Ammon's horn (tissue), 1 donor: ENCODE measurements at regions not wholly inside any gene's neighbourhood (a gene's known extent, or its start where the extent isn't known, plus 50 kb on each side); places are given as distances from the start of the nearest gene placed in this dataset.
"Not testable (repeated sequence)": the region's sequence is repeated elsewhere in the genome, so short reads cannot be mapped to it uniquely, and the experiment has no call there.

ENCODE experiments used
- DNase-seq: peaks from one replicate; pipeline ENCODE4 v3.0.0-alpha.2; 2016; ENCODE audit warnings: low spot score

DNA sequence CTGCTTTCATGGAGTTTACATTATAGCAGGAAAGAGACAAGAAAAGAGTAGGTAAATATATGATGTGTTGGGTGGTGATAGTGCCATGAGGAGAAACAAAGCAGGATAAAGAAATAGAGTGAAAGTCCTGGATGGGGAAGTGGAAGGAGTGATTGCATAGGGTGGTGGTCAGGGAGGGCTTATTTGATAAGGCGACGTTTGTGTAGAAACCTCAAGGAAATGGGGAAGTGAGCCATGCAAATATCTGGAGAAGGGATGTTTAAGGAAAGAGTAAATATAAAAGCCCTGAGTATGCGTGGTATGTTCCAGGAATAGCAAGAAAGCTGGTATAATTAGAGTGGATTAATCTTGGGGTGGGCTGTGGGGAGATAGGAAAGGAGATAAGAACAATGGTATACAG lies 134.7 kb upstream of the SV2C start:
- DNase-seq: no peak

DNA sequence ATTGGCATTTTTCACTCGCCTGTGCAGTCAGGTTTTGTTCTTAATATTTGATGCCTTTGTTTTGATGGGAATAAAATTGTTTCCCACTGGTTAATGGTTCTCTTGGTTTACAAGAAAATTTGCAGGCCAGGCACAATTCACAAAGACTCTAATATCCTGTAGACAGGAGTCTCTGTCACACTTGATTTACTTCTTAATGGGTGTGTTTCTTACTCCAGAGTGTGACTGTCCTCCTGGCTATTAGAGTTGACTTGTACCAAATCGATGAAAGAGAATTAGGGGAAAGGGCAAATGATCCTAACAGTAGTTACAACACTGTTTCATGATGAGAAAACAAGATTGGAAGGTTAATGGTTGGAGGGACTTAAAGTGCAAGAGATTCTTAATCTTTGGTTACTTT lies 142.8 kb upstream of the SV2C start:
- DNase-seq: no peak

DNA sequence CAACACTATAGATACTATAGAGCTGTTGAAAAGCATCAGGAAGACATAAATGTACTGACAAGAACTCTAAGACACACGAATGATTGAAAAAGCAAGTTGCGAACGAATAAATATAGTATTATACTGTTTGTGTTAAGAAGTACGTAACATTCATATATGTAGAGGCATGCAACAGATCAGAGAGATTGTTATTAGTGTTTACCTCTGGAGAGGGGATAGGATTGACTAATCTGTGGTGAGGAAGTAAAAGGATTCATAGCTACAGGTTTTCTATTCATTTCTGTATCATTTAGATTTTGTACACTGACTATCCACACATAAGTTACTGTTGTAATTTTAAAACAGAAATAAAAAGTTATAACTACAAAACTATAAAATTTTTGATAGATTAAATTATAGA lies 147.6 kb upstream of the SV2C start:
- no peak for DNase-seq

DNA sequence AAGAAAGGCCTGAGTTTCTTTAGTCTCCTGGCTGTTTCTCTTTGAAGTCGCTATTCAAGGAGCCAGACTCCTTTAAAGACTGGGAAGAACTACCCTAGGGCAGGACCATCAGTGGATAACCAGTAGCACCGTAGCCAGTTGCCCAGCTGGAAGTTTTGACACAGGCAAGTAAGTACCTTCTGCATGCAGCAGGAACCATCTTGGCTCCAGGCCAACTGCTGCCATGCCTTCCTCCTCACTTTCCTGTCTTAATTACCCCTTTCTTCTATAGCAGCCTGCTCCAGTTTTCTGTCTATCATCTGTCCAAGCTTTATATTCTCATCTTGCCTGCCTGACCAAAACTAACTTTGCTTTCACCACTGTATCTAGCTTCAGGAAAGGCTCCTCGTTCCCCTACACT lies 149.7 kb upstream of the SV2C start:
- DNase-seq: no peak

DNA sequence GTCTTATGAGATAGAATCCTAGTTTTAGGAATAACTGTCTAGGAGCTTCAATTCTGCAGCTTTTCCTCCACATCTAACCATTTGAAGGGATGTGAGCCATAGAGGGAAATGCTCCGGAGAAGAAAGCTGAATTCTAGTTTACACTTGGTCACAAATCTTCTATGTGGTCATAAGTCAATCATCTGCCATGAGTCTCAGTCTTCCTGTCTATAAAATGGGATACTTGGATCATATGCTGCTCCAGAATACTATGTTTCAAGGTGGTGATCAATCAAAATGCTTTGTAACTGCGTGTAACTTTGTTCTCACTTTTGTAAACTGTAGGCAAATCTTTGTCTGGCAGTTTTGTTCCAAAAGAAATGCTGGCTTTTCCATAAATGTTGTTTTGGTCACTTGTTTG lies 152.0 kb upstream of the SV2C start:
- DNase-seq: no peak

DNA sequence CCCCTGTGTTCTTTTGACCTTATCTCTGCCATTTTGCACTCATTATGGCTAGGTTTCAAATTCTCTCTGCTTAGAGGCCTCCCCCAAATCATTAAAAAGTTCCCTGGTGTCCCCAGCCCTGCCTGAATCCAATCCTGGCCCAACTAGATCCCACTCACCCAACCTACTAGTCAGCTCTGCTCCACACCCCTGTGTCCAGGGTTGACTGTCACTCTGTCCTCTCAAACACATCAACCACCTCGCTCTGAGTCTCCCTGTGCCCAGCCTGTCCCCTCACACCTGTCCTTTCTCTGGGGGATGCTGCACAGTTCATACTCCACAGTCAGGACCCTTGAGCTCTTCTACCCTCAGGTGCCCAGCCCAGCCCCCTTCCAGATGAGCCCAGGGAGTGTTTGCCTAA lies 154.2 kb upstream of the SV2C start:
- DNase-seq: no peak

DNA sequence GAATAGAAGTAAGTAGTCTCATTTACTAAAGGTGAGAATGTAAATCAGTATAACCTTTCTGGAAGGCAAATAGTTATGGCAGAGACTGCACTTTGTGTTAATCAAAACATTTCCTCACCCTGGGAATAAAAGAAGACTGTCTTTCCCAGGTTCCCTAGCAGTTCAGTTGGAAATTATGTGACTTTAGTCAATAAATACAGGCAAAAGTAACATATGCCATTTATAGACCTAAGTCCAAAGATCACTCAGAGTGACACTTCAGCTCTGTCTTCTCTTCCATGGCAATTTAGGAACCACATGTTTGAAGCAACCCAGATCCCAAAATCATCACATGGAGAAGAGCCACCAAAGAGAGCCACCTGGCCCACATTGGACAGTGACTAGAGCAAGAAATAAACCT lies 160.7 kb upstream of the SV2C start:
- no peak for DNase-seq

DNA sequence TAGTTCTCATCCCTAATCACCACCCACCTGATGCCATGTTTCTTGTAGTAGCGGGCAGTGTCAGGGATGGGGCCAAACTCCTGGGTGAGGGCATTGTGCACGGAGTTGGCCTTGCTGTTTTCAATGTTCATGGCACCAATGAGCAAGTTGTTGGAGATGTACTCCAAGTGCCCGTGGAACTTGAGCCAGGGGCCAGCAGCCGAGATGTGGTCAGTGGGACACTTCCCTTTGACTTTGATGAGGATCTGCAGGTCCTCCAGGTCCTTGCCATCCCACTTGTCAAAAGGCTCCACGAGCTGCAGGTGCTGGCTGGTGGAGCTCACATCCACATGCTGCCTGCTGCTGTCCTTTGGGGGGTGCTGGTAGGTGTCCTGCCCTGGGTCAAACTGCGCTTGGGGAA lies 162.2 kb upstream of the SV2C start:
- no peak for DNase-seq

DNA sequence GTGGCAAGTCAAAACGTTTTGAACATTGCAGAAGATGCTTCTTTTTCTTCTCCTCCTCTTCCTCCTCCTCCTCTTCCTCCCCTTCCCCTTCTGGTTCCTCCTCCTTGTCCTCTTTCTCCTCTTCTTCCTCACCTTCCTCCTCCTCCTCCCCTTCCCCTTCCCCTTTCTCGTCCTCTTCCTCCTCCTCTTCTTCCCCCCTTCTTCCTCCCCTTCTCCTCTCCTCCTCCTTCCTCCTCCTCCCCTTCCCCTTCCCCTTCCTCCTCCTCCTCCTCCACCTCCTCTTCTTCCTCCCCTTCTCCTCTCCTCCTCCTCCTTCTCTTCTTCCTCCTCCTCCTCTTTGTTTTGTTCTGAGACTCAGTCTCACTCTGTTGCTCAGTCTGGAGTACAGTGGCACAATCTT lies 167.0 kb upstream of the SV2C start:
- DNase-seq: no peak

DNA sequence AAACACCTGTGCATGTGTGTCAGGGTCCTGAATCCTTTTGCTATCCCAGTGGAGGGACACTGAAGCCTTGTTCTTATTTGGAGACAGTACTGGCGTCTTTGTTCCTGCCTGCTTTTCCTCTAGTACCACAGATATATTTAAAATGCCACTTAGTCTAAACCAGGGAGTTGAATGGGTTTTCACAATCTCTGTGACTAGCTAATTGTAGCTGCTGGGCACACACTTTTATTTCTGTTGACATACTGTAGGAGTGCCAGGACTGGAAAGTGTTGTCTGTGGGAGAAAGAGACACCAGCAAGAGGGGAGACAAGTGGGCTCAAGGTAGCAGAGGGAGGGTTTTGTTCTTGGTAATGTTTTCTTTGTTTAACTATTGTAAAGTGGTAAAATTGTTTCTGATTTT lies 174.0 kb upstream of the SV2C start:
- no peak for DNase-seq

DNA sequence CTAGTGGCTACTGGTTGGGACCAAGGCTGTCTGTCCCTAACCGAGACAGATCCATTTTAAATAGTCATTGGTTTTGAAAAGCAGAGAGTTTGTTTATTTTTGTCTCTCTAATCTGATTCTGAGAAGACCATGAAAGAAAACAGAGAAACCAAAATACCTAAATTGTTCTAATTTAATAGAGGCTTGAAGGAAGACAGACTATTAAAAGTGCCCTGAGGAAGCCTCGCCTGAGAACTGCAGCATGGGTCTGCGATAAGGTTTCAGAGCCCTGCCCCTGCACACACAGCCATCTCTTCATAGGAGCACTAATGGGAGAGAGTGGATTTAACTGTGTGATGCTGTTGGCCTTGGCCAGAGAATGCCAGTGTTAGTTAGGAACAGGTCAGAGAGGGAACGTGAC lies 175.5 kb upstream of the SV2C start:
- no peak for DNase-seq

DNA sequence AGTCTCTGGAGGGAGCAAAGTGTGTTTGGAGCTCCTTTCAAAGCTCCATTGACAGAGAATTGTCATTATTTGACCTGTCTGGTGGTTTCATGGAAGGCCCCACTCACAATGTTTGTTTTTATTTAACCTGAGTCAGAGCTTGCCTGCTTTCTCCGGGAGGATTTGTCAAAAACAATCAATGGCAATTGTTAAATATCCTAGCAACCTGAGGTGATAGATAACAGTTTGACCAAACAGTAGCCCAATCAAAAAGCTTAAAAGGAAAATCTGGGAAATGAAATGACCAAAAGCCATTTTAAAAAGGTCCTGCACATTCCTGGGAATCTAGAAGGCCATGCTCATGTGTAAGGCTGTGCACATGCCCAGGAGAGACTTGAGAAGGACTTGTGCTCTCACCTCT lies 177.2 kb upstream of the POC5 start:
- no peak for DNase-seq

DNA sequence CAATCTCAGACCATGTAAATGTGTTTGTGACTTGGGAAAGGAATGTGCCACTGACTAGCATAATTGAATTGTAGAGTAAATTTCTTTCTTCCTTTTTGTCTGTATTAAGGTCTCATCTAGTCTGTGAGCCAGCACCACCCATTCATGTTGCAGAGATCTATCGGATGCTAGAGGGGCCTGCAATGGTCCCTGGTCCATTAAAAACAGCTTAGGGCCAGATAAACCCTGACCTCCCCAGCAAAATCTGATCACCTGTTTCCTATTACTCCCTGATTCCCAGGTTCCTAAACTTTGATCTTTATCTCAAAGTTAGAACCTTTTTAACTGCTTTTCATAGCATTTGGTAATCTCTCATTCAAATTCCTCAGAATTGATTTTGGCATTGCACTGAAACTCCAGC lies 174.5 kb upstream of the POC5 start:
- DNase-seq: no peak

DNA sequence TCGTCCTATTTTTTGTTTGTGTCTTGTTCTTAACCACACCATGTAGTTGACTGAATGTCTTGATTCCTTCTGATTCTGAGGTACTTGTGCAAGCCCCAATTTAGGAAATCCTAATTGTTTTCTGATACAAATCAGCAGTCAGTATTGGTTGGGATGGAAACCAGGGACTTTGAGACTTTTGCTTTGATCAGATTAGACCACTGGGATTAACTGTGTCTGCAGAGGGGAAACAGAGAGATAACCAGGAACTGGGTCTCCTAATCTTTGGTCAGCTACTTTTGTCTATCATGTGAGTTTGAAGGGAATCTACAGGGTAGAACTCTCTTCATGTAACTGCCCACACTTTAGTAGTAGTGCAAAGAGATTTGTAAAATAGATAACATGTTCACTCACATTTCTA lies 173.8 kb upstream of the POC5 start:
- no peak for DNase-seq

DNA sequence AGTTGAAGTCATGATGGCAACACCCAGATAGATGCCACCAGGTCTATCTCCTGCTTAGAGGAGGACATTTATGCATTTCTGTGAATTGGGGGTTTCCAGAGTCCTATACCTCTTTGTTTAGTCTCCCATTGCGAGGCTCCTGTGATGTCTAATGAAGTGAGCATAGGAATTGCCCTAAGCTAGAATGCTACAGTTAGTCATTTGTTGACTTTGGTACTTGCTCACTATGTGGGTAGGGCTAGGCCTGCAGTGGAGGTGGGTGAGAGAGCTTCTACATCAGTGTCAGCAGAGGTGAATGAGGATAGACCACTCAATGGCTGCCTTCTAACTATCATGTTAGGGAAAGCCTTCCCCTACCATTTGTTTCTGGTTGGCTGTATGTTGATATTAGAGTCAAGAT lies 173.3 kb upstream of the POC5 start:
- DNase-seq: no peak

DNA sequence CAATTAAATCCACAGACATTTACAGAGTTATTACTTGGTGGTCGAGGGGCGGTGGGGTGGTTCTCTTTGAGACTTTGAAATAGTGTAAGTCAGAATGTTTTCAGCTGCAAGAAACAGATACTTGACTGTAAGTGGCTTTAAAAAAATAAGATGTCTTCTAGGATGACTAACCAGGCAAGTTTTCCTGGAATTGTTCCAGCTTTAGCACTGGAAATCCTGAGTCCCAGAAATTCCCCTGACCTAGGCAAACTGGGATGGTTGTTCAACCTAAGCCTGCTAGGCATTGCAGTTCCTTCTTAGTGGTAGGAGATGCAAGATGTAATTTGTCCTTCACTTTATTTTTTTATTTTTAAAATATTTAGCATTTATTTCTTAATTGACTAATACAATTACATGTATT lies 169.5 kb upstream of the POC5 start:
- no peak for DNase-seq

DNA sequence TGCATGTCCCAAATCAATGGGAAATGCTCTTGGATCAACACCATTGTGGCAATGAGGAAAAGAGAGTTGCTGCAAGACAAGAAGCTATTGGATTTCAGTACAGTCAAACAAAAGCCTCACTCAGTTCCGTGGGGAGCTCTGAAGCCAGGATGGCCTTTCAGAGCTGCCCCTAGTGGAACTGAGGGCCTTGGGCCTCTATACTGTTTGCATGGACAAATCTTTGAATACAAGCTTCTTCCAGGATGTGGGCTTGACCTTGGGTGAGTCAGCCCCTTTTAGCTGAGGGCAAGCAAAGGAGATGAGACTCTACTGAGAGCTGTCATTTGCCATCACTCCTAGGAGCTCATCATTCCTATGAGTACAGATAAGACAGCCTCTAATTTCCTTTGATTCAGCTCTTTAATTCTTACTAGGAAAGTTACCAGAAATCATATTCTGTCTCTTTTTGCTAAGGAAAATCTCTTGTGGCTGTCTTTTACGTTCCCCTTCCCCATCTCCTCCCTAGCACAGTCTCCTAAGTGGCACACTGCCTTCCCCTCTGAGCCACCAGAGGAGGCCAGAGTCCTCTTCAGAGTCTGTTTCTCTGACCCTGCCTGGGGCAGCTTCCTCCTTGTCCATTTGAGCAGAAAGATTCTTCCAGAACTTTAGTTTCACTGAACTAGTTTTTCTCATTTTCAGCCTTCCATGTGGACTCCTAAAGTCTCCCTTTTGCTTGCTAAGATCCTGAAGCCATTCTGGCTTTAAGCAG lies 168.8 kb upstream of the POC5 start:
- DNase-seq: peak; percentile 9

DNA sequence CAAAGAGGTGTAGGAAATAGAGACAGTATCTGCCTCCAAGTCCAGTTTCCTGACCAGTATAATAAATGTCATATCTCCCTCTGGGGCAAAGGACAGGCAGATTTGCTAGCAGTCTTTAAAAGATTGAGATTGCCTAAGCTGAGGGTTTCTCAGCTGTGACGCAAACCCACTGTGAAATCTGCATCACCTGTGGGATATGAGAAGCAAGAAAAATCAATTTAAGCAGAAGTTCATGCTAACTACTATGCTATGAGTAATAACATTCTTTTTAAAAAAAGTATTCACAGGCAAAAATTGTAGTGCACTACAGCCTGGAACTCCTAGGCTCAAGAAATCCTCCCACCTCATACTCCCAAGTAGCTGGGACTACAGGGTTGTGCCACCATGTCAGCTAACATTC lies 168.1 kb upstream of the POC5 start:
- DNase-seq: no peak

DNA sequence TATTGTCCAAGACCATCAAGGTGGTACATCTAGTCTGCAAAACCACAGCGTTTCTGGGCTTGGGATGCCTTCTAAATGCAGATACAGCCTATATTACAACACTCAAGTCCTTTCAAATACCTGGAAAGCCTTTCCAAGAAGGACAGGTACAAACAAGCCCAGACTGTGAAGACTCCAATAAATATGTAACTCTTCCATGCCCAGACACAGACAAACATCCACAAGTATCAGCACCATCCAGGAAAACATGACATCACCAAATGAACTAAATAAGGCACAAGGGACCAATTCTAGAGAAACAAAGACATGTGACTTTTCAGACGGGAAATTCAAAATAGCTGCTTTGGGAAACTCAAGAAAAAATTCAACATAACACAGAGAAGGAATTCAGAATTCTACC lies 152.7 kb upstream of the POC5 start:
- no peak for DNase-seq

DNA sequence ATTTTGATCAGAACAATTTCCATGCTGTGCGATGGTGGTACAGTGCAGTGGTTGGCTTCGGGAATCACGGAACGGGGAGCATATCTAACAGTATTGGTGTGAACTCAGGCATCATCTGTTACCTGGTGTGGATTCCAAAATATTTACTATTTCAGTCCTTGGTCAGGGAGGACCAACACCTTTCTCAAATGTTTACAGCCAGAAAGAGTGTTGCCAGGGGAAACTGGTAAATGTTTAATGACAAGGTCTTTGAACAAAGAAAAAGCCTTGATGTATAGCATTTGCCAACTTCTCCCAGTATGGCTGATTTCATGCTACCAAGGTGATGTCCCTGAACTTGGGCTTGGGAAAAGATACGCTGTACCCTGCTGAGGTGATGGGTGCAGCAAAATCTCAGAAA lies 145.6 kb upstream of the POC5 start:
- no peak for DNase-seq

DNA sequence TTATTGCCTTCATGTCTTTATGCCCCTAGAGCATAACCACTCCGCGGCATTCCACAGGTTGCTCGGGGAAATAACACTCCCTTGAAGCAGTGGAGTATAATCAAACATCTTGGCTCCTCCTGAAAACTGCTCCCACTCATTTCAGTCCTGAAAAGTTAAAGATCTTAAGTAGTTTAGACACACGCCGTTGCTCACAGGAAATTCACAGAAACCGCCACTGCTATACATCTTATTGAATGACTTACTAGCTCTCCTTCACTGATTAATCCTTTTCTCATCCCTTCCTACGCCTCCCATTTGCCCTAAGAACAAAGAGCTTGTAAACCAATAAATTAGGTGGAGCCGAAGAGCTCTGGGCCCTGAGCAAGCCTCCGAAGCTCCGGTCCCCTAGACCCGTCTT lies 142.4 kb upstream of the POC5 start:
- not testable (repeated sequence) for DNase-seq

DNA sequence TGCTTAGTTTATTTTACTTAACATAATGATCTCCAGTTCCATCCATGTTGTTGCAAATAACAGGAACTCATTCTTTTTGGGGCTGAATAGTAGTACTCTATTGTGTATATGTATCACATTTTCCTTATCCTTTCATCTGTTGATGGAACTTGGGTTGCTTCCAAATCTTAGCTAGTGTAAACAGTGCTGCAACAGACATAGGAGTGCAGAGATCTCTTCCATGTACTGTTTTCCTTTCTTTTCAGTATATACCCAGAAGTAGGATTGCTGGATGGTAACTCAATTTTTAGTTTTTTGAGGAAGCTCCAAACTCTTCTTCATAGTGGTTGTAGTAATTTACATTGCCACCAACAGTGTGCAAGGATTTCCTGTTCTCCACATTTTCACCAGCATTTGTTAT lies 138.8 kb upstream of the POC5 start:
- DNase-seq: no peak

DNA sequence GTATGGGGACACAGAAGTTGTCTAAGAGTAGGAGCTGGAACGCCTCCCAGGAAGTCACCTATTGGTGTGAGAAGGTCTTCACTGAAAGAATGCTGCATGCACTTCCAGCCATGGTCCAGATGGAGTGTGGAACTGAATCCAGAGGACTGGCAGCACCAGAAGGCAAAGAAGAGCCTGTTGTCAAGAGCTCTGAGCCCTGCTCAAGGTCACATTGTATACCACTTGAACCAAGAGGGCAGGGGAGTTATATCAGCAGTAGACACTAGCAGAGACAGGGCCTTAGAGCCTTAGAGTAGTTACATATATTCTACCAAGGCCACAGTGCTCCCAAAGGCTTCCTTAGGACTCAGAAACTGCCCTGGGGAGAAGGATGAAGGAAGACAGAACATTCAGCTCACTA lies 130.8 kb upstream of the POC5 start:
- no peak for DNase-seq

DNA sequence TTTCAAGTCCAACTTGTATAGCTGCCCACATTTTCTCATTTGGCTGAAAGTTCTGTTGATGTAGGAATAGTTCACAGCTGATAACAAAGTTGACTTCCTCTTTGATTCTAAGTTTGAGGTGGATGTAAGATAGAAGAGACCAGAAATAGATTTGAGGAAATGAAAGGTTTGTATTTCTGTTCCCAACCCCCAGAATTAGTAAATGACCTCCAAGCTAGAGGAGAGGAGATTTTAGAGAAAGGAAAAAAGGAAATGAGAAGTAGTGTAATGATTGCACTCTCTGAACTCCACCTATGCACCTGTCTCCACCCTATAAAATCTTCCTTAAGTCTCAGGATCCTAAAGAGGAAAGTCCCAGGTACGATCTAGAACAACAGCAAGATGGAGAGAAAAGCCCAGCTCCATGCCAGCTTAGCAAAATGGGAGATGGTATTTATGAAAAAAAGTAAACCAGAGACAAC lies 130.4 kb upstream of the POC5 start:
- DNase-seq: no peak

DNA sequence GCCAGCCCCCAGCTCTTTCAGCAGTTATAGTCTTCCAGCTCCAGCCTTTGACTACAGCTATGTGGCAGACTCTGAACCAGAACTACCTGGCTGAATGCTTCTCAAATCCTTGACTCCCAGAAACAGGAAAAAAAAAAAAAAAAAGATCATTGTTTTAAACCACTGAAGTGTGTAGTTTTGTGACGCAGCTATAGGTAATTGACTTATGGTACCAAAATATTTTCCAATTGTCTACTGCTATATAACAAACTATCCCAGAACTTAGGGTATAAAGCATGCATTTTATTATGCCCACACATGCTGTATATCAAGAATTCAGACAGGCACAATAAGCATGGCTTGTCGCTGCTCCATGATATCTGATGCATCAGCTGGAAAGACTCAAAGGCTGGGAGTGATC lies 127.1 kb upstream of the POC5 start:
- no peak for DNase-seq
